IPS-15b (cell line): ENCODE measurements at regions not wholly inside any gene's neighbourhood (a gene's known extent, or its start where the extent isn't known, plus 50 kb on each side); places are given as distances from the start of the nearest gene placed in this dataset.

ENCODE experiments used
- H3K27me3 ChIP-seq: one replicate; pipeline ENCODE4 v1.6.1; 2013; ENCODE audit warnings: low read length; ENCODE audit not compliant: control insufficient read depth, insufficient read depth
- H3K36me3 ChIP-seq: one replicate; pipeline ENCODE4 v1.6.1; 2013; ENCODE audit warnings: low read length; ENCODE audit not compliant: control insufficient read depth, insufficient read depth
- H3K4me1 ChIP-seq: one replicate; pipeline ENCODE4 v1.6.1; 2013; ENCODE audit warnings: mild to moderate bottlenecking, low read length; ENCODE audit not compliant: control insufficient read depth, insufficient read depth
- H3K4me3 ChIP-seq: one replicate; pipeline ENCODE4 v1.5.1; 2013; ENCODE audit warnings: low read depth, low read length
- H3K9ac ChIP-seq: one replicate; pipeline ENCODE4 v1.6.1; 2013; ENCODE audit warnings: low read depth, mild to moderate bottlenecking, low read length
- H3K9me3 ChIP-seq: one replicate; pipeline ENCODE4 v1.6.1; 2013; ENCODE audit warnings: mild to moderate bottlenecking, low read length; ENCODE audit not compliant: control insufficient read depth, insufficient read depth

GRCh38 chr11:42232673-42233072 lies 773.2 kb upstream of the LRRC4C start:
- Histone ChIP-seq H3K4me1 (peaks cover 22% of the 10 kb centered on the region), H3K9me3 (no peaks in the 10 kb centered on the region)

GRCh38 chr11:42234451-42234951 lies 775.0 kb upstream of the LRRC4C start:
- Histone ChIP-seq H3K9me3 (no peaks in the 10 kb centered on the region), H3K27me3 (no peaks in the 10 kb centered on the region), H3K9ac (no peak overlapping the region), H3K4me3 (no peak overlapping the region), H3K4me1 (peaks cover 18% of the 10 kb centered on the region), H3K36me3 (no peaks in the 10 kb centered on the region)

More at GRCh38 chr11:42232673-42233072, 773.2 kb upstream of the LRRC4C start:
- no peak overlapping the region for H3K9ac ChIP-seq
- H3K36me3 ChIP-seq, result no peaks in the 10 kb centered on the region
- H3K4me3 ChIP-seq, result no peak overlapping the region
- no peaks in the 10 kb centered on the region for H3K27me3 ChIP-seq

GRCh38 chr11:42237701-42238235 lies 778.3 kb upstream of the LRRC4C start:
- H3K36me3 ChIP-seq, result no peaks in the 10 kb centered on the region

GRCh38 chr11:42239188-42239587 lies 779.7 kb upstream of the LRRC4C start:
- H3K4me3 ChIP-seq, result no peak overlapping the region
- H3K36me3 ChIP-seq, result no peaks in the 10 kb centered on the region
- no peaks in the 10 kb centered on the region for H3K9me3 ChIP-seq
- H3K27me3 ChIP-seq, result no peaks in the 10 kb centered on the region
- H3K4me1 ChIP-seq, result peaks cover 11% of the 10 kb centered on the region
- H3K9ac ChIP-seq, result no peak overlapping the region

More at GRCh38 chr11:42237701-42238235, 778.3 kb upstream of the LRRC4C start:
- H3K9me3 ChIP-seq, result no peaks in the 10 kb centered on the region
- H3K27me3 ChIP-seq, result no peaks in the 10 kb centered on the region
- no peak overlapping the region for H3K9ac ChIP-seq
- H3K4me1 ChIP-seq, result peaks cover 11% of the 10 kb centered on the region
- no peak overlapping the region for H3K4me3 ChIP-seq

- Histone ChIP-seq H3K4me1 (peaks cover 9% of the 10 kb centered on the region), H3K9me3 (no peaks in the 10 kb centered on the region), H3K9ac (no peak overlapping the region), H3K4me3 (no peak overlapping the region), H3K27me3 (no peaks in the 10 kb centered on the region), H3K36me3 (no peaks in the 10 kb centered on the region)
Observed at GRCh38 chr11:42243385-42243784, 783.9 kb upstream of the LRRC4C start.

GRCh38 chr11:42244376-42244775 lies 784.9 kb upstream of the LRRC4C start:
- Histone ChIP-seq H3K9me3 (no peaks in the 10 kb centered on the region), H3K27me3 (no peaks in the 10 kb centered on the region), H3K9ac (no peak overlapping the region), H3K4me3 (no peak overlapping the region), H3K36me3 (no peaks in the 10 kb centered on the region), H3K4me1 (peaks cover 9% of the 10 kb centered on the region)

- Histone ChIP-seq H3K9ac (no peak overlapping the region), H3K9me3 (no peaks in the 10 kb centered on the region), H3K4me1 (peaks cover 2% of the 10 kb centered on the region), H3K27me3 (no peaks in the 10 kb centered on the region), H3K4me3 (no peak overlapping the region), H3K36me3 (no peaks in the 10 kb centered on the region)
Observed at GRCh38 chr11:42249401-42249800, 789.9 kb upstream of the LRRC4C start.

GRCh38 chr11:42249956-42250355 lies 790.5 kb upstream of the LRRC4C start:
- Histone ChIP-seq H3K9ac (no peak overlapping the region), H3K4me3 (no peak overlapping the region), H3K4me1 (no peaks in the 10 kb centered on the region), H3K27me3 (no peaks in the 10 kb centered on the region), H3K9me3 (no peaks in the 10 kb centered on the region), H3K36me3 (no peaks in the 10 kb centered on the region)

- H3K4me3 ChIP-seq, result no peak overlapping the region
- H3K36me3 ChIP-seq, result no peaks in the 10 kb centered on the region
- H3K27me3 ChIP-seq, result no peaks in the 10 kb centered on the region
- no peak overlapping the region for H3K9ac ChIP-seq
- H3K9me3 ChIP-seq, result no peaks in the 10 kb centered on the region
- H3K4me1 ChIP-seq, result no peaks in the 10 kb centered on the region
Observed at GRCh38 chr11:42251984-42252383, 792.5 kb upstream of the LRRC4C start.

- Histone ChIP-seq H3K9ac (no peak overlapping the region), H3K4me1 (no peaks in the 10 kb centered on the region), H3K9me3 (no peaks in the 10 kb centered on the region), H3K36me3 (no peaks in the 10 kb centered on the region), H3K4me3 (no peak overlapping the region), H3K27me3 (no peaks in the 10 kb centered on the region)
Observed at GRCh38 chr11:42253156-42253555, 793.7 kb upstream of the LRRC4C start.

- Histone ChIP-seq H3K9me3 (no peaks in the 10 kb centered on the region), H3K4me1 (no peaks in the 10 kb centered on the region), H3K9ac (no peak overlapping the region), H3K27me3 (no peaks in the 10 kb centered on the region), H3K36me3 (no peaks in the 10 kb centered on the region), H3K4me3 (no peak overlapping the region)
Observed at GRCh38 chr11:42255906-42256305, 796.5 kb upstream of the LRRC4C start.

- Histone ChIP-seq H3K9me3 (no peaks in the 10 kb centered on the region), H3K27me3 (no peaks in the 10 kb centered on the region), H3K9ac (no peak overlapping the region), H3K4me3 (no peak overlapping the region), H3K36me3 (no peaks in the 10 kb centered on the region), H3K4me1 (no peaks in the 10 kb centered on the region)
Observed at GRCh38 chr11:42257534-42257933, 798.1 kb upstream of the LRRC4C start.
